B cell (primary cell): ENCODE measurements at regions not wholly inside any gene's neighbourhood (a gene's known extent, or its start where the extent isn't known, plus 50 kb on each side); places are given as distances from the start of the nearest gene placed in this dataset.

ENCODE experiments used
- ATAC-seq: fragments of 200-7000 bp; cut with Tn5 transposase; one replicate; pipeline ENCODE4 v1.10.0; 2021; ENCODE audit warnings: low read depth, mild to moderate bottlenecking, moderate number of reproducible peaks, moderate library complexity
- CTCF ChIA-PET: fragments of 350-600 bp; sonication (Branson Sonifier 250); formaldehyde crosslinking; loops from one replicate; lab custom pipeline; 2021; ENCODE audit warnings: antibody characterized with exemption, inconsistent platforms; lab: Charles Lee
- POLR2A ChIA-PET: fragments of 350-600 bp; sonication (Branson Sonifier 250); formaldehyde crosslinking; loops from one replicate; lab custom pipeline; 2021; ENCODE audit warnings: antibody characterized with exemption; lab: Charles Lee
- DNase-seq: peaks from one replicate; pipeline ENCODE4 v3.0.0; 2013
- H2AFZ ChIP-seq: 2 replicates; pipeline ENCODE4 v1.6.1; 2012; ENCODE audit warnings: mild to moderate bottlenecking, low read depth, low read length; ENCODE audit not compliant: insufficient read depth, poor library complexity, severe bottlenecking
- H3K27ac ChIP-seq, 2 donors: 1 replicate in 1 of 2; 2 replicates in 1 of 2; pipeline ENCODE4 v1.5.1; 2012 to 2013; ENCODE audit warnings: low read length in 2 of 2, mild to moderate bottlenecking in 2 of 2, moderate library complexity in 1 of 2
- H3K27me3 ChIP-seq, 4 experiments: fragments of 200-600 bp in 1 of 4; sonication (generic) in 1 of 4; replicated peaks in 1 of 4; 1 replicate in 2 of 4; 2 replicates in 2 of 4; pipeline versions ENCODE4 v1.6.1 to v1.7.0; 2013 to 2016; ENCODE audit warnings: low read length in 3 of 4, mild to moderate bottlenecking in 2 of 4, mixed read lengths in 1 of 4, moderate library complexity in 1 of 4; ENCODE audit not compliant: insufficient read depth in 4 of 4, control insufficient read depth in 3 of 4; ENCODE audit errors: control extremely low read depth in 1 of 4
- H3K36me3 ChIP-seq, 2 experiments: replicated peaks in 1 of 2; 1 replicate in 1 of 2; 2 replicates in 1 of 2; pipeline versions ENCODE4 v1.6.1 to v1.7.1; 2013; ENCODE audit warnings: low read length in 1 of 2; ENCODE audit not compliant: insufficient read depth in 2 of 2, control insufficient read depth in 1 of 2; ENCODE audit errors: control extremely low read depth in 1 of 2, extremely low read depth in 1 of 2
- H3K4me1 ChIP-seq, 2 donors: fragments of 200-600 bp in 1 of 2; sonication (generic) in 1 of 2; 1 replicate in 1 of 2; 2 replicates in 1 of 2; pipeline versions ENCODE4 v1.5.1 to v1.6.1; 2013 to 2017; ENCODE audit warnings: low read length in 2 of 2; ENCODE audit not compliant: control insufficient read depth in 2 of 2, insufficient read depth in 2 of 2
- H3K4me2 ChIP-seq: replicated peaks from 2 replicates; pipeline ENCODE3; 2012; ENCODE audit warnings: mild to moderate bottlenecking, low read depth, low read length; ENCODE audit not compliant: poor library complexity, severe bottlenecking
- H3K4me3 ChIP-seq, 5 experiments: fragments of 200-600 bp in 1 of 5; sonication (generic) in 1 of 5; 1 replicate in 3 of 5; 2 replicates in 2 of 5; pipeline versions ENCODE4 v1.5.1 to v1.7.0; 2011 to 2016; ENCODE audit warnings: low read length in 4 of 5, mild to moderate bottlenecking in 4 of 5, low read depth in 2 of 5, control low read depth in 1 of 5, moderate library complexity in 1 of 5; ENCODE audit not compliant: insufficient read depth in 1 of 5; ENCODE audit errors: control extremely low read depth in 1 of 5, extremely low read depth in 1 of 5
- H3K79me2 ChIP-seq: fragments of 200-600 bp; sonication (generic); one replicate; pipeline ENCODE4 v1.6.0; 2016; ENCODE audit warnings: low read length; ENCODE audit not compliant: control insufficient read depth, insufficient read depth
- H3K9ac ChIP-seq: fragments of 200-600 bp; sonication (generic); 2 replicates; pipeline ENCODE4 v1.6.1; 2017; ENCODE audit warnings: mild to moderate bottlenecking, low read length, moderate library complexity
- H3K9me3 ChIP-seq, 3 donors: one replicate each; pipeline versions ENCODE4 v1.6.1 to v1.7.1; 2013; ENCODE audit warnings: low read length in 2 of 3; ENCODE audit not compliant: control insufficient read depth in 2 of 3, insufficient read depth in 1 of 3; ENCODE audit errors: control extremely low read depth in 1 of 3
- H4K20me1 ChIP-seq: 2 replicates; pipeline ENCODE4 v1.6.0; 2012; ENCODE audit warnings: mild to moderate bottlenecking, low read length; ENCODE audit not compliant: insufficient read depth, control insufficient read depth, poor library complexity, severe bottlenecking
- H3K27ac Mint-ChIP-seq: one replicate; pipeline ENCODE4 v1.8.0; 2021; ENCODE audit warnings: mixed read lengths
- H3K27me3 Mint-ChIP-seq: one replicate; pipeline ENCODE4 v1.8.0; 2021; ENCODE audit warnings: mixed read lengths
- H3K4me1 Mint-ChIP-seq: one replicate; pipeline ENCODE4 v1.8.0; 2021; ENCODE audit warnings: mixed read lengths
- H3K4me3 Mint-ChIP-seq: one replicate; pipeline ENCODE4 v1.8.0; 2021; ENCODE audit warnings: mixed read lengths
- H3K9me3 Mint-ChIP-seq: one replicate; pipeline ENCODE4 v1.8.0; 2022; ENCODE audit warnings: mixed read lengths; ENCODE audit not compliant: insufficient read depth
- EZH2 ChIP-seq: IDR thresholded peaks from 2 replicates; pipeline ENCODE4 v1.6.1; 2012; ENCODE audit warnings: borderline replicate concordance, low read depth, mild to moderate bottlenecking, moderate library complexity, low read length; ENCODE audit not compliant: insufficient read depth, poor library complexity, severe bottlenecking
- WGBS: methylation state at CpG from one replicate; pipeline ENCODE4 v1.1.5; 2013; ENCODE audit warnings: missing lambda C conversion rate; ENCODE audit not compliant: insufficient coverage; 5-methylcytosine and 5-hydroxymethylcytosine counted together
- intact Hi-C: fragments of 100-400 bp; cut with micrococcal nuclease; formaldehyde crosslinking; loops from one replicate; pipeline ENCODE4 v1.10.0; 2022
- TF ChIP-seq, protein P1 (sequence below): fragments of 200-600 bp; IDR thresholded peaks from one replicate; pipeline ENCODE4 v1.8.0; 2022; ENCODE audit warnings: antibody characterized with exemption, mild to moderate bottlenecking

DNA sequence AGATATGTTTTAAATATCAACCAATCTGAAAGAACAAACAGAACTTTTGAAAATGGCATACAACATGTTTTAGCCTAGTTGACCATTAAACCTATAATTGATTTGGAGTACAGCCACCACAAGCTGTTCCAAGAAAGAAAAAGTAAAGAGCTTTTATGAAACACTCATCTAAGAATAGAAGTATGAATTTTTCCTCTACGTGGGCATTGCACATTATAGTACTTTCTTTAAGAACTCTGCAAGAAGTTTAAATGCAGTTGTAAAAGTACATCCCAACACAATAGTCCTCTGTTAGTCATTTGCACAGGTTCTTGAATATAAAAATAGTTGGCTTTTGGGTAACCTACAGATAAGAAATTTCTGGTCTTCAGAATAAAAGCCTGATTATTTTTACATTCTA lies 933.6 kb upstream of the ADGRL3 start:
- Histone ChIP-seq H3K4me1 (no peaks in the 10 kb centered on the region), H3K27ac (no peak overlapping the region), H3K79me2 (no peaks in the 10 kb centered on the region), H3K4me2 (no peak overlapping the region), H3K4me3 (no peak overlapping the region), H3K9ac (no peak overlapping the region), H3K36me3 (no peaks in the 10 kb centered on the region), H3K27me3 (no peaks in the 10 kb centered on the region), H4K20me1 (no peaks in the 10 kb centered on the region), H2AFZ (no peak overlapping the region), H3K9me3 (no peaks in the 10 kb centered on the region)
- intact Hi-C loops = no loop called here
- Mint-ChIP-seq H3K4me1 (no peaks in the 10 kb centered on the region), H3K4me3 (no peak overlapping the region), H3K9me3 (no peaks in the 10 kb centered on the region), H3K27ac (no peak overlapping the region), H3K27me3 (no peaks in the 10 kb centered on the region)
- ATAC-seq (no peak), DNase-seq (no peak)
- ChIA-PET POLR2A (no interaction called here), CTCF (no interaction called here)
- no CpG with 5 or more reads among the region's 1 CpG for WGBS
- TF ChIP-seq, protein P1, sequence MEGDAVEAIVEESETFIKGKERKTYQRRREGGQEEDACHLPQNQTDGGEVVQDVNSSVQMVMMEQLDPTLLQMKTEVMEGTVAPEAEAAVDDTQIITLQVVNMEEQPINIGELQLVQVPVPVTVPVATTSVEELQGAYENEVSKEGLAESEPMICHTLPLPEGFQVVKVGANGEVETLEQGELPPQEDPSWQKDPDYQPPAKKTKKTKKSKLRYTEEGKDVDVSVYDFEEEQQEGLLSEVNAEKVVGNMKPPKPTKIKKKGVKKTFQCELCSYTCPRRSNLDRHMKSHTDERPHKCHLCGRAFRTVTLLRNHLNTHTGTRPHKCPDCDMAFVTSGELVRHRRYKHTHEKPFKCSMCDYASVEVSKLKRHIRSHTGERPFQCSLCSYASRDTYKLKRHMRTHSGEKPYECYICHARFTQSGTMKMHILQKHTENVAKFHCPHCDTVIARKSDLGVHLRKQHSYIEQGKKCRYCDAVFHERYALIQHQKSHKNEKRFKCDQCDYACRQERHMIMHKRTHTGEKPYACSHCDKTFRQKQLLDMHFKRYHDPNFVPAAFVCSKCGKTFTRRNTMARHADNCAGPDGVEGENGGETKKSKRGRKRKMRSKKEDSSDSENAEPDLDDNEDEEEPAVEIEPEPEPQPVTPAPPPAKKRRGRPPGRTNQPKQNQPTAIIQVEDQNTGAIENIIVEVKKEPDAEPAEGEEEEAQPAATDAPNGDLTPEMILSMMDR = no peak
- TF ChIP-seq EZH2 = no peak

DNA sequence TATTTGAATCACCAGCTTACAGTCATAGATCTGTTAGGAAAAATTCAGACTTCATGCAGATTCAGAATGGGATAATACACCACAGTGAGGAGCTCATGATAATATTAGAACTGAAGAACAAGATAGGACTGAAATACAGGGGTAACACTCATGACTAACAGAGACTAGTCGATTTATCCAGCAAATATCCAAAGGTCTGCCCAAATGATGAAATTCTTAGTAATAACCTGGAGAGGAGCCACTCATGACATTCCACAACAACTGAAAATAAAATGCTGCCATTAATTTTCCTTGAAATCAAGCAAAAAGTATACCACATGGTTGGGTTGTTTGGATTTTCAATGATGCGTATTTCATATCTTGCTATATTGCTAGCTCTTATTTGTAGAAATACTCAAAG lies 903.7 kb upstream of the ADGRL3 start:
- Mint-ChIP-seq H3K9me3 (no peaks in the 10 kb centered on the region), H3K4me1 (no peaks in the 10 kb centered on the region), H3K27me3 (no peaks in the 10 kb centered on the region), H3K4me3 (no peak overlapping the region), H3K27ac (no peak overlapping the region)
- no peak overlapping the region for H3K27ac ChIP-seq
- DNase-seq (no peak), ATAC-seq (no peak)
- H3K36me3 ChIP-seq = no peaks in the 10 kb centered on the region
- ChIA-PET POLR2A (no interaction called here), CTCF (no interaction called here)
- no peak overlapping the region for H3K4me3 ChIP-seq
- H3K27me3 ChIP-seq = no peaks in the 10 kb centered on the region
- H3K9me3 ChIP-seq = peaks cover 0 to 1% (median 0%) of the 10 kb centered on the region in 3 donors
- no peak overlapping the region for H3K9ac ChIP-seq
- no peaks in the 10 kb centered on the region for H4K20me1 ChIP-seq
- intact Hi-C loops = no loop called here
- no peak for TF ChIP-seq EZH2
- TF ChIP-seq, protein P1 = no peak
- no peaks in the 10 kb centered on the region for H3K4me1 ChIP-seq
- H3K4me2 ChIP-seq = no peak overlapping the region
- H2AFZ ChIP-seq = no peak overlapping the region
- H3K79me2 ChIP-seq = no peaks in the 10 kb centered on the region
- no CpG with 5 or more reads among the region's 2 CpGs for WGBS
